Body of pancreas (tissue), 4 donors: ENCODE measurements at regions not wholly inside any gene's neighbourhood (a gene's known extent, or its start where the extent isn't known, plus 50 kb on each side); places are given as distances from the start of the nearest gene placed in this dataset.

Source experiments
- POLR2A ChIP-seq, 3 donors: fragments of 450-650 bp; IDR thresholded peaks; one replicate each; pipeline ENCODE4 v1.6.1; 2016; ENCODE audit warnings: antibody characterized with exemption in 3 of 3, mild to moderate bottlenecking in 2 of 3
- TF ChIP-seq, protein P1 (sequence below), 7 experiments: fragments of 450-650 bp in 4 of 7; fragments of 200-600 bp in 3 of 7; sonication (generic) in 3 of 7; IDR thresholded peaks; one replicate each; pipeline ENCODE4 v1.5.1; 2016 to 2019; ENCODE audit warnings: antibody characterized with exemption in 7 of 7

DNA sequence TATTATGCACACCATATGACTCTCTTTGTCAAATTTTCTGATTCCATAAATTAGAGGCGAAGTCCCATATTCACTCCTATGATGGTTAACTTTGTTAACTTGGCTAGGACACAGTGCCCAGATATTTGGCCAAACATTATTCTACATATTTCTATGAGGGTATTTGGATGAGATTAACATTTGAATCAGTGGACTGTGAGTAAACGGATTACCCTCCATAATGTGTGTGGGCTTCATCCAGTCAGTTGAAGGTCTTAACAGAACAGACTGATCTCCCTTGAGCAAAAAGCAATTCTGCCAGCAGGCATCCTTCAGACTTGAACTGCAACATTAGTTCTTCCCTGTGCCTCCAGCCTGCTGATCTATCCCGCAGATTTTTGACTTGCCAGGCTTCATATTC is 69.9 kb downstream of the FZD4 start:
- TF ChIP-seq, protein P1, sequence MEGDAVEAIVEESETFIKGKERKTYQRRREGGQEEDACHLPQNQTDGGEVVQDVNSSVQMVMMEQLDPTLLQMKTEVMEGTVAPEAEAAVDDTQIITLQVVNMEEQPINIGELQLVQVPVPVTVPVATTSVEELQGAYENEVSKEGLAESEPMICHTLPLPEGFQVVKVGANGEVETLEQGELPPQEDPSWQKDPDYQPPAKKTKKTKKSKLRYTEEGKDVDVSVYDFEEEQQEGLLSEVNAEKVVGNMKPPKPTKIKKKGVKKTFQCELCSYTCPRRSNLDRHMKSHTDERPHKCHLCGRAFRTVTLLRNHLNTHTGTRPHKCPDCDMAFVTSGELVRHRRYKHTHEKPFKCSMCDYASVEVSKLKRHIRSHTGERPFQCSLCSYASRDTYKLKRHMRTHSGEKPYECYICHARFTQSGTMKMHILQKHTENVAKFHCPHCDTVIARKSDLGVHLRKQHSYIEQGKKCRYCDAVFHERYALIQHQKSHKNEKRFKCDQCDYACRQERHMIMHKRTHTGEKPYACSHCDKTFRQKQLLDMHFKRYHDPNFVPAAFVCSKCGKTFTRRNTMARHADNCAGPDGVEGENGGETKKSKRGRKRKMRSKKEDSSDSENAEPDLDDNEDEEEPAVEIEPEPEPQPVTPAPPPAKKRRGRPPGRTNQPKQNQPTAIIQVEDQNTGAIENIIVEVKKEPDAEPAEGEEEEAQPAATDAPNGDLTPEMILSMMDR (IDR thresholded peaks at IDR 0.05) = no peak
- TF ChIP-seq POLR2A (IDR thresholded peaks at IDR 0.05) = no peak
